H9 (cell line): ENCODE measurements at regions not wholly inside any gene's neighbourhood (a gene's known extent, or its start where the extent isn't known, plus 50 kb on each side); places are given as distances from the start of the nearest gene placed in this dataset.

Source experiments
- DNase-seq: peaks from one replicate; pipeline ENCODE4 v3.0.0-alpha.2; 2017
- H2AFZ ChIP-seq: one replicate; pipeline ENCODE4 v1.6.1; 2013; ENCODE audit warnings: mild to moderate bottlenecking, low read length, control low read depth, moderate library complexity
- H2AK5ac ChIP-seq: 2 replicates; pipeline ENCODE4 v1.6.1; 2013; ENCODE audit warnings: low read length, control low read depth, mixed read lengths; ENCODE audit not compliant: insufficient read length
- H2BK120ac ChIP-seq: one replicate; pipeline ENCODE4 v1.6.1; 2013; ENCODE audit warnings: low read depth, mild to moderate bottlenecking, low read length, control low read depth, inconsistent platforms; ENCODE audit not compliant: poor library complexity, severe bottlenecking
- H2BK12ac ChIP-seq: 2 replicates; pipeline ENCODE4 v1.6.1; 2013; ENCODE audit warnings: low read length, control low read depth, mixed read lengths, low read depth; ENCODE audit not compliant: insufficient read length
- H2BK15ac ChIP-seq: 2 replicates; pipeline ENCODE4 v1.6.1; 2013; ENCODE audit warnings: low read depth, low read length, control low read depth
- H2BK20ac ChIP-seq: one replicate; pipeline ENCODE4 v1.6.1; 2013; ENCODE audit warnings: low read depth, mild to moderate bottlenecking, low read length, control low read depth, inconsistent platforms; ENCODE audit not compliant: poor library complexity, severe bottlenecking
- H2BK5ac ChIP-seq: 2 replicates; pipeline ENCODE4 v1.6.1; 2013; ENCODE audit warnings: low read length, control low read depth, mixed read lengths; ENCODE audit not compliant: insufficient read length
- H3K14ac ChIP-seq: 2 replicates; pipeline ENCODE4 v1.6.1; 2013; ENCODE audit warnings: low read length, control low read depth; ENCODE audit not compliant: insufficient read depth
- H3K18ac ChIP-seq: 2 replicates; pipeline ENCODE4 v1.6.1; 2013; ENCODE audit warnings: low read depth, mild to moderate bottlenecking, mixed read lengths, low read length, control low read depth; ENCODE audit not compliant: insufficient read length
- H3K23ac ChIP-seq: 2 replicates; pipeline ENCODE4 v1.6.1; 2013; ENCODE audit warnings: low read length, control low read depth, mixed read lengths, low read depth; ENCODE audit not compliant: insufficient read length
- H3K23me2 ChIP-seq: 2 replicates; pipeline ENCODE4 v1.6.1; 2013; ENCODE audit warnings: low read depth, mild to moderate bottlenecking, mixed read lengths, low read length, control low read depth; ENCODE audit not compliant: insufficient read length, poor library complexity, severe bottlenecking
- H3K27ac ChIP-seq: 2 replicates; pipeline ENCODE4 v1.5.1; 2013; ENCODE audit warnings: low read length, control low read depth, mixed read lengths, low read depth; ENCODE audit not compliant: insufficient read length
- H3K27me3 ChIP-seq: 2 replicates; pipeline ENCODE4 v1.6.1; 2013; ENCODE audit warnings: low read length, control low read depth, inconsistent platforms; ENCODE audit not compliant: insufficient read depth
- H3K4ac ChIP-seq: 2 replicates; pipeline ENCODE4 v1.6.1; 2013; ENCODE audit warnings: low read depth, mild to moderate bottlenecking, control low read depth, inconsistent platforms, low read length, moderate library complexity
- H3K4me1 ChIP-seq: 2 replicates; pipeline ENCODE4 v1.6.1; 2013; ENCODE audit warnings: low read length, control low read depth, inconsistent platforms; ENCODE audit not compliant: insufficient read depth
- H3K4me2 ChIP-seq: 2 replicates; pipeline ENCODE4 v1.6.1; 2013; ENCODE audit warnings: low read length, control low read depth, mixed read lengths; ENCODE audit not compliant: insufficient read length, insufficient read depth
- H3K56ac ChIP-seq: 2 replicates; pipeline ENCODE4 v1.6.1; 2013; ENCODE audit warnings: low read depth, mild to moderate bottlenecking, mixed read lengths, low read length, control low read depth; ENCODE audit not compliant: insufficient read length
- H3K79me1 ChIP-seq: 2 replicates; pipeline ENCODE4 v1.6.1; 2013; ENCODE audit warnings: low read depth, mild to moderate bottlenecking, moderate library complexity, low read length, control low read depth, inconsistent platforms; ENCODE audit not compliant: insufficient read depth, poor library complexity, severe bottlenecking
- H3K79me2 ChIP-seq: 2 replicates; pipeline ENCODE4 v1.6.1; 2013; ENCODE audit warnings: low read length, control low read depth, inconsistent platforms; ENCODE audit not compliant: insufficient read depth
- H3K9ac ChIP-seq: 2 replicates; pipeline ENCODE4 v1.6.1; 2013; ENCODE audit warnings: low read length, control low read depth, mixed read lengths; ENCODE audit not compliant: insufficient read length; ENCODE audit errors: extremely low read depth
- H3K9me3 ChIP-seq: one replicate; pipeline ENCODE4 v1.6.1; 2013; ENCODE audit warnings: low read depth, low read length, inconsistent platforms; ENCODE audit not compliant: control insufficient read depth
- H3T11ph ChIP-seq: one replicate; pipeline ENCODE4 v1.6.1; 2013; ENCODE audit warnings: mild to moderate bottlenecking, low read length, control low read depth, inconsistent platforms
- H4K20me1 ChIP-seq: one replicate; pipeline ENCODE4 v1.6.1; 2013; ENCODE audit not compliant: control insufficient read depth, insufficient read length, insufficient read depth
- H4K5ac ChIP-seq: 2 replicates; pipeline ENCODE4 v1.6.1; 2013; ENCODE audit warnings: low read depth, mild to moderate bottlenecking, mixed read lengths, low read length, control low read depth; ENCODE audit not compliant: insufficient read length
- H4K8ac ChIP-seq: replicated peaks from 2 replicates; pipeline ENCODE4 v1.6.1; 2013; ENCODE audit warnings: low read length, control low read depth, mixed read lengths, low read depth; ENCODE audit not compliant: insufficient read length
- H4K91ac ChIP-seq: 2 replicates; pipeline ENCODE4 v1.6.1; 2013; ENCODE audit warnings: low read depth, mild to moderate bottlenecking, moderate library complexity, mixed read lengths, low read length, control low read depth; ENCODE audit not compliant: insufficient read length
- H3K27ac Mint-ChIP-seq, 3 experiments: 2 replicates in 2 of 3; 3 replicates in 1 of 3; pipeline ENCODE4 v1.8.0; 2020 to 2021; ENCODE audit warnings: mixed read lengths in 3 of 3, mild to moderate bottlenecking in 1 of 3, moderate library complexity in 1 of 3
- H3K27me3 Mint-ChIP-seq: 2 replicates; pipeline ENCODE4 v1.8.0; 2021; ENCODE audit warnings: low read depth, mild to moderate bottlenecking, moderate library complexity, mixed read lengths
- H3K36me3 Mint-ChIP-seq, 3 experiments: 2 replicates in 2 of 3; 3 replicates in 1 of 3; pipeline ENCODE4 v1.8.0; 2020 to 2021; ENCODE audit warnings: low read depth in 3 of 3, mixed read lengths in 3 of 3; ENCODE audit not compliant: insufficient read depth in 1 of 3
- H3K4me1 Mint-ChIP-seq, 2 experiments: 2 replicates each; pipeline ENCODE4 v1.8.0; 2020; ENCODE audit warnings: mixed read lengths in 2 of 2
- H3K4me3 Mint-ChIP-seq, 2 experiments: 2 replicates in 1 of 2; 3 replicates in 1 of 2; pipeline ENCODE4 v1.8.0; 2020 to 2021; ENCODE audit warnings: mild to moderate bottlenecking in 2 of 2, mixed read lengths in 2 of 2, moderate library complexity in 1 of 2
- H3K9me3 Mint-ChIP-seq, 2 experiments: 2 replicates in 1 of 2; 3 replicates in 1 of 2; pipeline ENCODE4 v1.8.0; 2020; ENCODE audit warnings: mild to moderate bottlenecking in 2 of 2, mixed read lengths in 2 of 2, moderate library complexity in 1 of 2
- CTCF ChIP-seq: fragments of 200-600 bp; sonication (generic); conservative IDR thresholded peaks from 3 replicates; pipeline ENCODE4 v1.8.0; 2021; ENCODE audit warnings: antibody characterized with exemption, mild to moderate bottlenecking
- WGBS: extraction: QIAGEN DNeasy Blood & Tissue Kit; methylation state at CpG from one replicate; pipeline ENCODE4 v1.1.7; 2013; ENCODE audit warnings: missing lambda C conversion rate, low lambda C conversion rate, mixed read lengths; ENCODE audit not compliant: insufficient read length; ENCODE audit errors: extremely low coverage; 5-methylcytosine and 5-hydroxymethylcytosine counted together

GRCh38 chr7:131131012-131131745 lies 196.5 kb upstream of the MKLN1 start:
- H2BK15ac ChIP-seq: no peak overlapping the region
- no peak overlapping the region for H2BK120ac ChIP-seq
- Mint-ChIP-seq H3K4me3 (no peak overlapping the region), H3K4me1 (no peaks in the 10 kb centered on the region), H3K27ac (no peak overlapping the region), H3K36me3 (no peaks in the 10 kb centered on the region), H3K9me3 (no peaks in the 10 kb centered on the region), H3K27me3 (no peaks in the 10 kb centered on the region)
- no peak overlapping the region for H4K8ac ChIP-seq
- H2BK20ac ChIP-seq: no peak overlapping the region
- H2BK5ac ChIP-seq: no peak overlapping the region
- H2BK12ac ChIP-seq: no peak overlapping the region
- no peaks in the 10 kb centered on the region; the same call in 1 of the 2 replicates for H3K79me2 ChIP-seq
- no peaks in the 10 kb centered on the region for H3K23me2 ChIP-seq
- H4K20me1 ChIP-seq: no peaks in the 10 kb centered on the region
- no peak for DNase-seq
- H3K27me3 ChIP-seq: no peaks in the 10 kb centered on the region
- H3K4ac ChIP-seq: no peak overlapping the region
- H3K4me2 ChIP-seq: no peak overlapping the region
- no peak overlapping the region for H3K9ac ChIP-seq
- WGBS: no CpG with 5 or more reads among the region's 6 CpGs
- no peak overlapping the region for H3K23ac ChIP-seq
- no peak overlapping the region for H2AFZ ChIP-seq
- no peak for TF ChIP-seq CTCF
- no peak overlapping the region for H4K91ac ChIP-seq
- no peak overlapping the region for H3T11ph ChIP-seq
- H2AK5ac ChIP-seq: no peak overlapping the region
- H3K56ac ChIP-seq: no peak overlapping the region
- no peaks in the 10 kb centered on the region for H3K9me3 ChIP-seq
- no peak overlapping the region for H4K5ac ChIP-seq
- H3K27ac ChIP-seq: no peak overlapping the region
- no peaks in the 10 kb centered on the region for H3K4me1 ChIP-seq
- H3K79me1 ChIP-seq: no peaks in the 10 kb centered on the region
- no peak overlapping the region for H3K14ac ChIP-seq
- H3K18ac ChIP-seq: no peak overlapping the region
